ENCODE measurements at regions not wholly inside any gene's neighbourhood (a gene's known extent, or its start where the extent isn't known, plus 50 kb on each side); places are given as distances from the start of the nearest gene placed in this dataset.
"Not testable (repeated sequence)": the region's sequence is repeated elsewhere in the genome, so short reads cannot be mapped to it uniquely, and the experiment has no call there.

DNA sequence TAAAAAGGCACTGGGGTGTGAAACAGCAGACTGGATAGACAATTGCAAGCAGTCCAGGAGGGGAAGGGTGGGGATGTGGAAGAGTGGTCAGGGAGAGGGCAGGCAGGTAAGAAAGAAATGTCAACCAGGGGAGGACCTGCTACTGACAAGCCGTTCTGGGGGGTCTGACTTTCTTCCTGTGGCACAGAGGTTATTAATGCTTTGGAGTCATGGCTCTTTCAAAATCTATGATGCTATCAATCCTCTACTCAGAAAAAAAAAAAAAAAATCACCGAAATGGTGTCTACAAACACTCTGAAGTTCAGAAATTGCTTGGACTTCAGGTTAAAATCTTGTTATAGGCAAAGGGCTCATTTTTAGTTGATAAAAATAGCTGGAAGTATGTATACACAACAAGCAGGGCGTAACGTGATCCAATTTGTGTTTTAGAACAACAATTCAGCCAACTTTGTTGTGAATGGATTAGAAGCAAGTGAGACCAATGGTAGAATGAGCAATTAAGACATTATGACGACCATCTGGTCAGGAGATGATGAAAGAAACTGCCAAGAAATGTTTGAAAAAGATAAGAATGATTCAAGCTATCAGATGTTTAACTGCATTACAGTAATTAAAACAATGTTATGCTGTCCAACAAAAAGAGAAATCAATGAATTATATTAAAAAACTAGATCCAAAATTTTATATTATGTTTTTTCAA lies 255.2 kb downstream of the DEPDC1B start:
- no peak for DNase-seq

DNA sequence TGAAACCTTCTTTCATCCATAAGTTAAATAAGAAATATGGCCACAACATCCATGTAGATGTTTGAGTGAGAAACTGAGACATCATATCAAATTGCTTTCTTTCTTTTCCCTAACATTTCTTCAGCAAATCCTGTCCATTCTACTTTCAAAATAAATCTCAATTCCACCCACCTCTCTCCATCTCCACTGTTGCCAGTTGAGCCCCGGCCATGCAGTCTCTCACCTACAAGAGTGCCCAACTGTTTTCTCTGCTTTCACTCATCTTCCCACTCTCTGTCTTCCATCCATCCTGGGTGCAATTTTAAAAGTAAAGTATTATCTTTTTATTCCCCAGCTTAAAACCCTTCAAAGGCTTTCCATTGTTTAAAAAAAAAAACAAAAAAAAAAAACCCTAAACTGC lies 260.4 kb downstream of the DEPDC1B start:
- DNase-seq: no peak

DNA sequence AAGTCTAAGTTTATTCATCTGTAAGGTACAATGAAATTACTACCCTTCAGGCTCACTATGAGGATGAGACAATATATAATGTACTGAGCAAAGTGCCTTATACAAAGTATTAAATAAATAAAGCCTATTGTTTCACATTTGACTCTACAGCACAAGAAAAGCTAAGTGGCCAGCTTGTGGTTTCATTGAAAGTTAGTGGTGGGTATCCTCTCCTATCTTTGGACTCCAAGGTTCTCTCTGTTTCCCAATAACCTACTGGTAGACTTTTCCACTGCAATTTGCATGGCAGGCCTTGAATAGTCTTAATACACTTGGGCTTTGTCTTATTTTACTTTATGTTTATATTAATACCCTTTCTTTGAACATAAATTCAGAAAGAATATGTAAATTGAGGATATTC lies 262.7 kb downstream of the DEPDC1B start:
- DNase-seq: no peak

DNA sequence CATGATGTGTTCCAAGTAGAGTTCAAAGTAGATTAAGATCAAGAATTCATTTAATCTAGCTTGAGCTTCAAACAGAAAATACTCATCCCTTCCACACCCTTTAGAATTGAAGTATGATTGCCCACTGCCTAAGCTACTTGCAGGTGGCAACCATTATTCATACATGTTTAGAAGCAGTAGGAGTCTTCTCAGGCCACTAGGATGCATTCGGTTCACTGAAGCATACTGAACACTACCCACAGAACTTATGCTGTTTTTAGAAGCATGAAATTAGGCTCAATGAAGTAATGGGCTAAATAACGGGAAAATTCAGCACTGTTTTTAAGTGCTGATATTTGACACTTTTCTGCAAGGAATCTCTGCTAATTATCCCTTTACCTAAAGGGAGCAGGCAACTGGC lies 263.4 kb downstream of the DEPDC1B start:
- DNase-seq: no peak

DNA sequence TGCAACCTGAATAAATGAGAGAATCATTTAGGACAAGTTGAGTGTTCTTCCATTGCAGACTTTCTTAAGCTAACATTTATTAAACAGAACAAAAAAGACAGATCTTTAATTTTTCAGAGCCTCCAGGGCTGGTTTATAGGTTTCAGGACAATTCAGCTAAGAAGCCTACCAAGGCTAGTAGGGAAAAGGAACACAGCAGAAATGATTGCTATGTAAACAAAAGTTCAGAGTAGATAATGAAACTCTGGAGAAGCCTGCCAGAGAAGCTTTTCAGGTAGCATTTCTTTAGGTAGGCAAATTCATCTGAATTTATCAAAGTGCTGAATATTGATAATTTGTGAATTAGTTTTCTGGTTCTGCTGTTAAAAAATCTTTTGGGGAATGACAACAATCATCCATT lies 264.2 kb downstream of the DEPDC1B start:
- DNase-seq: no peak

DNA sequence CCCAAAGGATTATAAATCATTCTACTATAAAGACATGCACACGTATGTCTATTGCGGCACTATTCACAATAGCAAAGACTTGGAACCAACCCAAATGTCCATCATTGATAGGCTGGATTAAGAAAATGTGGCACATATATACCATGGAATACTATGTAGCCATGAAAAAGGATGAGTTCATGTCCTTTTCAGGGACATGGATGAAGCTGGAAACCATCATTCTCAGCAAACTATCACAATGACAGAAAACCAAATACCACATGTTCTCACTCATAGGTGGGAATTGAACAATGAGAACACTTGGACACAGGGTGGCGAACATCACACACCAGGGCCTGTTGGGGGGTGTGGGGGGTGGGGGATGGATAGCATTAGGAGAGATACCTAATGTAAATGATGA lies 273.8 kb downstream of the DEPDC1B start:
- not testable (repeated sequence) for DNase-seq

DNA sequence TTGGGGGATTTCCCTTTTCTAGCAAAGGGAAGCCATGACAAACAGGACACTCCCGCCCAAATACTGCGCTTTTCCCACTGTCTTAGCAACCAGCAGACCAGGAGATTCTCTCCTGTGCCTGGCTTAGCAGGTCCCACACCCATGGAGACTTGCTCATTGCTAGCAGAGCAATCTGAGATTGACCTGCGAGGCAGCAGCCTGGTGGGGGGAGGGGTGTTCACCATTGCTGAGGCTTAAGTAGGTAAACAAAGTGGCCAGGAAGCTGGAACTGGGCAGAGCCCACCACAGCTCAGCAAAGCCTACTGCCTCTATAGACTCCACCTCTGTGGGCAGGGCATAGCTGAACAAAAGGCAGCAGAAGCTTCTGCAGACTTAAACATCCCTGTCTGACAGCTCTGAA lies 279.2 kb downstream of the DEPDC1B start:
- not testable (repeated sequence) for DNase-seq

DNA sequence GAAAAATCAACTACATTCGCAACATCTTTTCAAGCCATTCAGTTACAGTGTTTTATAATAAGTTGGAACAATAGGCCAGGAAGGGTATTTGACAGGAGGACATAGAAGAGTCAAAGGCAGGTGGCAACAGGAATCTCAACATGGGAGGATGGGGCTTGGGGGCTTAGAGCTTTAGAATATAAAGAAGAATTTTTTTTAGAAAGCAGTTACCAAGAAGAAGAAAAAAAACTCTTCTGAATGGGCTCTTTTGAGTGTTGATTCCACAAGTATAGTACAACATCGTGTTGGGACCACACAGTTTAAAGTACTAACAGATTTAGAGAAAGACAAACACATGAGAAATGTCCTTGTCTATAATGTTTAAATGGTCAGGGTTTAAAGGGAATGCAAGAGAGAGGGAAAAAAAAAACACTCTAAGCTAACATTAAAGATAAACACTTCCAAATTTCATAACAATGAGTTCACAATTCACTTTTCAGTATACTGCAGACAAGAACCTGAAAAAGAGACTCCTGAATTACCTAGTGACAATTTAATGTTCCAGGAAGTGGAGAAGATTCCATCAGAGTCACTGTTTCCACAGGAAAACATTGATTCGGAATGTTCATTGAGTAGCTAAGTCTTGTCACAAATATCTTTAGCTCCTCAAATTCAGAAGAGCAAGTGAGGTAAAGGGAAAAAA lies 282.3 kb downstream of the DEPDC1B start:
- DNase-seq: no peak

DNA sequence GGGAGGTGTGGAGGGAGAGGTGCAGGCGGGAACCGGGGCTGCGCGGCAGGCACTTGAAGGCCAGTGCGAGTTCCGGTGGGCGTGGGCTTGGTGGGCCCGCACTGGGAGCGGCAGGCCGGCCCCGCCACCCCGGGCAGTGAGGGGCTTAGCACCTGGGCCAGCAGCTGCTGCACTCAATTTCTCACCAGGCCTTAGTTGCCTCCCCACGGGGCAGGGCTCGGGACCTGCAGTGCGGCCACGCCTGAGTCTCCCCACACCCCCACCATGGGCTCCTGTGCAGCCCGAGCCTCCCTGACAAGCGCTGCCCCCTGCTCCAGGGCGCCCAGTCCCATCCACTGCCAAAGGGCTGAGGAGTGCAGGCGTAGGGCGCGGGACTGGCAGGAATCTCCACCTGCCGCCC lies 284.5 kb downstream of the DEPDC1B start:
- no peak for DNase-seq

DNA sequence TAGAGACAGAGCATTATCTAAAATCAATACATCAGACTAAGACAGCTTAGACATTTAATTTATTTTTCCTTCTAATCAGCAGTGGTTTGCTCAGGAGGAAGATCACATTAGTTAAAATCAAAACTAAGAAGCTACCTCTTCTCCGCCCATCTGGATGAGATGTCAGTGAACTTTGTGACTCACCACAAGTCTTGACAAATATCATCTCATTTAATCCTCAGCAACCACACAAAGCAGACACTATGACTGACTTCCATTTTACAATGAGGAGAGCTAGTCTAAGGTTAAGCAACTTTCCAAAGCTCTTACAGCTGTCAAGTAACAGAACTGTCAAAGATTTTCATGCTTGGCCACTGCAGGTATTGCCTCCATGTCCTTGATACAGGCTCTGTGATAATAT lies 289.5 kb downstream of the DEPDC1B start:
- DNase-seq: no peak

DNA sequence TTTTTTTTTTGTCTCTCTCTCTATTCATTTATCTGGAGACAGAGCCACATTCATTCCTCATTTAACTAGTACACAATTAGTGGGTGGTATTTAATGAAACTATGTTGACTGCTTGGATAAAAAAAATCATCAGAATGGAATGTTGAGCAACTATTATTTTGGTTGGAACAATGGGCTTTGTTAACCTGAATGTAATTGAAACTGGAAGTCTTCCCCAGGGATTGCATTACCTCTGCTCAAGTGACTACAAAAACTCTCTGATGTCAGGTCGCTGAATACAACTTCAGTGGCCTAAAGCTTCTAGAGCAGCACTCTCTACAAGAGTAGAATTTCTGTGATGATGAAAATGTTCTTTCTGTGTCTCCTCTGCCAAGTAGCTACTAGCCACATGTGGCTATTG lies 295.8 kb downstream of the DEPDC1B start:
- DNase-seq: no peak

DNA sequence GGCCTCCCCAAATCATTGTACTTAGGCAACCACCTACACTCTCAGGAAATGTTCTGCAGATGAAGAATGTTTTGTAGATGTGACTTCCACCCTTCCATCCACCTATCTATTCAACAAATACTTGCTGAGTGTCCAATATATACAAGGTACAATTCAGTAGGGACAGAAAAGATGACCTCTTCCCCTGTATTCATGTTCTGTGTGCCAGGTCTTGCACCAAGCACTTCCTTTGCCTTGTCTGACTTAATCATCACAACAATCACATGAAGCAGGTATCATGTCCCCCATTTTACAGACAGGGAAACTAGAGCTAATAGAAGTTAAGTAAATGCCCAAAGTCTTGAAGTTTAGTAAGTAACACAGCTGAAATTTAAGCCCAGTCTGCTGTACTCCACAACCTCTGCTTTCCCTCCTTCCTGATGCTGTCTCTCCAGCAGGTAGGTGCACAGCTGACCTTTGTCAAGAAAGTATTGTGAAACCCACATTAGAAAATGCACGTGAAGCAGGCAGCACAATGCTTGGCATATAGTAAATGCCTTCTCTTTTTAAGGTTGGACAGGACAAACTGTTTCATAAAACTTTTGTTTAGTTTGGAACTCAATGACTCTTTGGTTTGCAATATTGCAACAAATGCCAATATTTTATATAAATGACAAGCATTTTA lies 296.5 kb downstream of the DEPDC1B start:
- DNase-seq: no peak

DNA sequence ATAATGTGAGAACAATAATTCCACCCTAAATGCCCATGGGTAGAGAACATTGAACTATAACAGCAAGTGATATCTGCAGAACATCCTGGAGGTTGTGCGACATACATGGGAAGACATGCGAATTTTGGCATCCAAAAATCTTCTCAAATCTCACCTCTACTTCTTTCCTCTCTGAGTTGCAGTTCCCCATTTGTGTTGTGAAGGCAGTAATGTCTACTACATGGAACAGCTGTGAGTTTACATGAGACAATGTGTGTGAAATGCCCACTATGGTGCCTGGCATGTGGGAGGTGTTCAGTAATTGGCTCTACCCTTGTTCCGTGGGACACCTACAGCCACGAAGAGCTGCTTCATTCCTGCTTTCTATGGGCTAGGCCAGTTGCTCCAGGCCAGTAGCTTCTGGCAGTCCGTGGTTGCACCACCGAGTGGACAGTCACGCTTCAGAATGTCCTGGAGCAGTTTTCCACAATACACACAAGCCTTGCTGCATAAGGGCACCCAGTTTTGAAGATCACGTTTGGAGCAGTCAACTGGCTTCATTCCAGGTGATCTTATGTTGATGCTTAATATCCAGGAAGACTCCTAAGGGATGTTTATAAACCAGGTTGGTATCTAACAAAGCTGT lies 297.7 kb downstream of the DEPDC1B start:
- no peak for DNase-seq

DNA sequence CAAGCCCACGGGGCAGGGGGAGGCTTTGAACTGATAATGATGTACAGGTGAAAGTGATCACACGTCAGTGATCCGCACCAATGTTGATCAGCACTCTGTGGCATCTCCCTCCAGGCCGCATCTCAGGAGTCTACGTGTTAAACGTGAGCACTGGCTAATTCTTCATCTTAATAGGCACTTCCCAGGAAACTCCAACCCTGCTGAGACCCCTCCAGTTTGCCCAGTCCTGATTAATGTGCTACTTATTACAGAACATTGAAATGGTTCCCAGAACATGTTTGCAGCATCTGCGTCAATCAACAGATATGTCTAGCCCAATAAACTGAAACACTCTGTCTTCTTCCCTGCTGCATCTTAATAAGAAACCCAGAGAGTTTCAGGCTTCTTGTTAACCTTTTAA lies 298.4 kb downstream of the DEPDC1B start:
- DNase-seq: no peak

DNA sequence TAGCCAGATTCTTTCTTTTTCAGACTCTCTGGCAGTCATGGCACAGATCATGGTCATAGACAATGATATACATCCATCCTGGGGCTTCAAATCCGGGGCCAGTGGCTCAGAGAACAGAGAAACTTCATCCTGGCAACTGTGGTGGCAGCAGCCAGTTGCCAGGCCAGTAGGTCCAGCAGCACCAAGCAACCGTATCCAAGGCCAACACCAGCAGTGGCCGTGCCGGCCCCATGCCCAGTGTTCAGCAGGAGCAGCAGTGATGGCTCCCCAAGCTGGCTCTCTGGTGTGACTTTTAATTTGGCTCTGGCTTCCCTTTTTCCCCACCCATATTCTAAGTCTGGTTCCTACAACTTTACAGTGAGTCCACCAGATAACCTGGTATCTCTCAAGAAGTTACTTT lies 300.5 kb downstream of the DEPDC1B start:
- DNase-seq: no peak

DNA sequence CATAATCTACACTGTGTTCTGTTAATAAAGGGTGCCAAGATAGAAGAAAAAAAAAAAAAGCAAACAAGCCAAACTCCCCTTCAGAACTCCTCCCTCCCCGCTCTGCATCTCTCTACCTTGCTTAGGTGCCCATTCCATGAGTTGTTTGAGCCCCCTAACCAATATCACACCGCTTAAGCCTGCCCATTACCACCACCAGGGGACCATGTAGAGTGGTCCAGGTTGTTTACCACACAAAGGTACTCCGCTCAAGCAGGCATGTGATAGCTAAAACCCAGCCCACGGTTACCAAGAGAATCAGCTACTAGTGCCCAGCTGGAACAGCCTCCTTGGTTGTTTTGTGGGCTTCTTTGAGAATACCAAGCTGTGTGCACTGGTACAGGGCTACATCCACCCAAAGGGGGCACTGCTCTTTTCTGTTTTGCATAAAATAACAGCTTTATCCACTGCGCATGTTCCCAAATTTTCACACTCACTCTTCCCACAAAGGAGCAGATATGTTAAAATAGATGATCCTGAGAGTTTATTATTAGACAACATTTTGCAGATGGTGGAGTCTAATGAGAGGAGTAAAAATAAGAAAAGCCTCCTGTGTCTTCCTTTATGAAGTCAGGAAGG lies 304.1 kb downstream of the DEPDC1B start:
- no peak for DNase-seq

DNA sequence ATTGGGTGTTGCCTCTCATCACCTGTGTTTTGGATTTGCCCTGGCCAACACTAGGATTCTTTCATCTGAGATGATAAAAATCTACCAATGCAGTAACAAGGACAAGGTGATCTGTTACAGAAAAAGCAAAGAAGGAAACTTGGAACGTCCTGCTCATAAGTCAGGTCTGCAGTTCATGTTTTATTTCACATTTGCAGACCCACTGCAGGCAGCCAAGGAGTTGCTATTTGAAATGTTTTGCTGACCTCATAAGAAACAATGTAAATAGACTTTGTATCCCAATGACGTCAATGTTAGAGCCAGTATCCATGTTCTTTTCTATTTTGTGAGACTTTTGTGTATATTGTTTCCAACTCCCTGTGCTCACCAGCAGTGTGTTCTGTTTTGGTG lies 312.9 kb downstream of the DEPDC1B start:
- no peak for DNase-seq

DNA sequence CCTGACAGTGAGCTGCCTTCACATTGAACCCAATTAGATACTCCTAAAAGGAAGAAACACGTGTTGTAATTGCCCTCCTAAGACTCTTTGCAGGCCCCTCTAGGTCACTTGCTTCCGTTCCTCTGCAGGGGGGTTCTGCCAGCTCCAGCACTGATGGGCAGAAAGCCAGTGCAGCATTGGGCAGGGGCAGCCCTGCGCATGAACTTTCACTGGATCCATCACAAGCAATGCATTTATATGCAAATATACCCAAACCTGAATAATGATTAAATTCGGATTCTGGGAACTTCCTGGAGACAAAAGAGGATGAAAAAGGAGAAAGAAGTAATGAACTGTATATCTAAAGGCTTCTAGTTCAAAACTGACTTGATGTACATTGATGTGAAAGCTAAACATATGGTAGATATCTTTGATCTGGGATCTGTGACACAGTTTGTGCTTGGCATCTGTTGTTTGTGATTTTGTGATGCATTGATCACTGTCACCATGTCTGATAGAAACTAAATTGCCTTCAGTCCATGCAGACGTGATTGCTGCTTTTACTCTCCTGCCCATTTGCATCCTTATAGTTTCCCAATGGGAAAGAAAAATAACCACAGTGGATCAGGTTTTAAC lies 313.4 kb downstream of the DEPDC1B start:
- no peak for DNase-seq

DNA sequence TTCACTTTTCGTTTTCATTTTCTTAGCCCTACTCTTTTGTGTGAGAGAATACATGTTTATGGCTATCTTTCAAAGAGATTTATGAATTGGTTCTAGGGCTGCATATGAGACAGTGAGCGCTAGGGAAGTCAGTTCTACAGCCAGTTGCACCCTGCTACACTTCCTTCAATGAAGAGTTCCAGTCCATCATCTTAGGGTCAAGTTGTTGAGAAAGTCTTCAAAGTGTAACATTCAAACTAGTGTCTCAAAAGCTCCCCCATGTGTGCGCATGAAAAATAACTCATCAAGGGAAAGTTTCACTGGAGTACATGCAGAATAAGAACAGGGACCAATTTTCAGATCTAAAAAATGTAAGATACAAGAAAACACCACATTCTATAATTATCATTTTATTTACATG lies 317.2 kb downstream of the DEPDC1B start:
- no peak for DNase-seq

DNA sequence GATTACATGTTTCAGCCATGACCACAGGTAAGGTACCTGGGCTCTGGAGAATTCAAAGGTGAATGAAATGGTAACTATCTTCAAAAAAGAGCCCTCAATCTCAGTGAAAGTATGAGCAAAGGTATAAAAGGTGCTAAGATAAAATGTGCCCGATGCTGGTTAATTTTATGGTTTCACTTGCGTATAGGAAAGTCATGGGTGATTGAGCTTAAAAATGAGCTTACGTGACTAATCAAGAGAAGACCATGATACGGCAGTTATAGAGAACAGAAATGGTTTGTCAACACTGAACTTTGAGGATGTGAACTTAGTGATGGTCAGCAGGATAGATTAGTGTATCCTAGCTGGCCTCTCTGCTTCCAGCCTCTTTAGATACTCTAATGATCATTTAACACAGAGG lies 320.1 kb downstream of the DEPDC1B start:
- DNase-seq: no peak

DNA sequence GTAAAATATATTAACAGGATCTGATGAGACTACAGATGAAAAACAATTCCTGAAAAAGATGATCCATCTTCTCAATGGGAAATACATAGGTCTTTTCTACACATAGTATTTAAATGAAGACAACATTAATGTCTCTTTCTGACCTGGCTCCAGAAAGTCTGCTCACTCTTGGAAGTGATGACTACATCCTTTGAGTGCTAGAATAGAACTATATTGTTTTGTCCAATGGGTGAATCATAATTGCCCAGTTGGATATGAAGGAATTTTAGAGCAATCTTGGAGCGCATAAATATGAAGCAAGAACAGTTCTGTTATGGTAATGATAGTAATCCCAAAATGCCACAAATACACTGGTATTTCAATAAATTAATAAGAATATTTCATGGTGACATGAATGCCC lies 322.1 kb downstream of the DEPDC1B start:
- DNase-seq: no peak

DNA sequence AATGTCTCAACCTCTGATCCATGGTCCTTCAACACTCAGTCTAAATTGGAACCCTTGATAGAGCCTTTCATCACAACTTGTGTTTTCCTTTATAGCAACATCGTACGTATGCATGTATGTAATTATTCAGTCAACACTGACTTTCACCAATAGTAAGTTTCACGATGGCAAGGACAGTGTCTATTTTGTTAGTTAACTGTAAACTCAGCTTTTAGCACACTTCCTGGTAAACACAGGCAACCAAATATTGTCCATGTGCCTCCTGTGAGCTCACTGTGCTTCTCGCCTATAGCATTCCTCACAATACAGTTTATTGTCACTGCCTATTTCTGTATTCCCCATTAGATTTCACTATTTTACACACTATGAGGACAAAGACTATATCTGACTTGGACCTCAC lies 323.1 kb downstream of the DEPDC1B start:
- DNase-seq: no peak

DNA sequence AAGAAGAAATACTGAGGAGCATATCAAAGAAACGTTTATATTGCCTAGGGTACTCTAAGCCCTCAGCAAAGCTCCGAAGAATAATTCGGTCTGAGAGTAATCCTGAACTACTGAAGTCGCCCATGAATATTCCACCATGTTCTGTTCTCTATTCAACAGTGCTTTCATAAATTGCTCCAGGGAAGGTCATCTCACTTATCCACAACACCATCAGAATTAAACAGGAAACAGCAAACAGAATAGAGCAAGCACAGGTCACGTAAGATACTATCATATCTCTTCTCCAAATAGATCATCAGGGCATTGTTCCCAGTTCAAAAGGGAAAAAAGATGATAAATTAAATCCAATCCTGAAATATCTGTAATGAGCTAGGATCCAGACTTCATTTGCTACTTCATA lies 325.6 kb downstream of the DEPDC1B start:
- DNase-seq: no peak

Measured in occipital lobe (tissue), 1 donor.